Liver (tissue), 8 donors: ENCODE measurements at regions not wholly inside any gene's neighbourhood (a gene's known extent, or its start where the extent isn't known, plus 50 kb on each side); places are given as distances from the start of the nearest gene placed in this dataset.

ENCODE experiments used
- DNase-seq: peaks from one replicate; pipeline ENCODE4 v3.0.0-alpha.2; 2017; ENCODE audit warnings: low spot score
- H3K27ac ChIP-seq, 2 donors: one replicate each; pipeline ENCODE4 v1.7.0; 2013; ENCODE audit warnings: inconsistent platforms in 2 of 2, low read length in 2 of 2, control low read depth in 1 of 2, low read depth in 1 of 2, mild to moderate bottlenecking in 1 of 2
- H3K27me3 ChIP-seq, 4 donors: one replicate each; pipeline versions ENCODE4 v1.6.1 to v1.7.0; 2013; ENCODE audit warnings: low read length in 3 of 4, inconsistent platforms in 1 of 4, mild to moderate bottlenecking in 1 of 4, moderate library complexity in 1 of 4; ENCODE audit not compliant: control insufficient read depth in 4 of 4, insufficient read depth in 4 of 4
- H3K36me3 ChIP-seq, 4 donors: one replicate each; pipeline versions ENCODE4 v1.6.1 to v1.7.0; 2013; ENCODE audit warnings: low read length in 3 of 4, mild to moderate bottlenecking in 3 of 4, low read depth in 1 of 4, moderate library complexity in 1 of 4; ENCODE audit not compliant: control insufficient read depth in 4 of 4, insufficient read depth in 3 of 4
- H3K4me1 ChIP-seq, 4 donors: one replicate each; pipeline versions ENCODE4 v1.6.1 to v1.7.0; 2013; ENCODE audit warnings: low read length in 3 of 4, mild to moderate bottlenecking in 3 of 4, moderate library complexity in 1 of 4; ENCODE audit not compliant: control insufficient read depth in 4 of 4, insufficient read depth in 4 of 4
- H3K4me3 ChIP-seq, 3 donors: one replicate each; pipeline versions ENCODE4 v1.6.1 to v1.7.0; 2013; ENCODE audit warnings: low read length in 3 of 3, control low read depth in 1 of 3, low read depth in 1 of 3, mild to moderate bottlenecking in 1 of 3
- H3K9ac ChIP-seq, 2 donors: one replicate each; pipeline ENCODE4 v1.7.0; 2013; ENCODE audit warnings: low read length in 2 of 2, mild to moderate bottlenecking in 2 of 2, moderate library complexity in 2 of 2, control low read depth in 1 of 2, low read depth in 1 of 2
- H3K9me3 ChIP-seq, 4 donors: one replicate each; pipeline versions ENCODE4 v1.6.1 to v1.7.0; 2013; ENCODE audit warnings: low read length in 3 of 4; ENCODE audit not compliant: control insufficient read depth in 4 of 4
- ATF3 ChIP-seq: IDR thresholded peaks from 2 replicates; pipeline ENCODE4 v1.6.1; 2016; ENCODE audit warnings: antibody characterized with exemption
- EGR1 ChIP-seq, 2 donors: IDR thresholded peaks; 2 replicates each; pipeline ENCODE4 v1.6.1; 2016 to 2018; ENCODE audit warnings: antibody characterized with exemption in 2 of 2, low read depth in 2 of 2
- FOXA1 ChIP-seq: IDR thresholded peaks from 2 replicates; pipeline ENCODE4 v1.6.1; 2016; ENCODE audit warnings: antibody characterized with exemption
- GABPA ChIP-seq, 2 donors: IDR thresholded peaks in 1 of 2; conservative IDR thresholded peaks in 1 of 2; 2 replicates each; pipeline ENCODE4 v1.6.1; 2016; ENCODE audit warnings: antibody characterized with exemption in 2 of 2, mild to moderate bottlenecking in 1 of 2, moderate library complexity in 1 of 2
- HNF4G ChIP-seq: IDR thresholded peaks from 2 replicates; pipeline ENCODE4 v1.6.1; 2016; ENCODE audit warnings: antibody characterized with exemption
- JUND ChIP-seq, 2 donors: IDR thresholded peaks; 2 replicates each; pipeline ENCODE4 v1.6.1; 2016; ENCODE audit warnings: antibody characterized with exemption in 2 of 2
- NR2F2 ChIP-seq: IDR thresholded peaks from 2 replicates; pipeline ENCODE4 v1.6.1; 2016; ENCODE audit warnings: antibody characterized with exemption
- RAD21 ChIP-seq, 2 donors: IDR thresholded peaks; 2 replicates each; pipeline ENCODE4 v1.6.1; 2016; ENCODE audit warnings: antibody characterized with exemption in 2 of 2, mild to moderate bottlenecking in 2 of 2
- RXRA ChIP-seq, 2 donors: IDR thresholded peaks; 2 replicates each; pipeline ENCODE4 v1.6.1; 2017 to 2018; ENCODE audit warnings: antibody characterized with exemption in 2 of 2, mild to moderate bottlenecking in 1 of 2
- SP1 ChIP-seq: IDR thresholded peaks from 2 replicates; pipeline ENCODE4 v1.6.1; 2018; ENCODE audit warnings: antibody characterized with exemption, mild to moderate bottlenecking
- TAF1 ChIP-seq: conservative IDR thresholded peaks from 2 replicates; pipeline ENCODE4 v1.6.1; 2016; ENCODE audit warnings: antibody characterized with exemption, mild to moderate bottlenecking
- YY1 ChIP-seq: IDR thresholded peaks from 2 replicates; pipeline ENCODE4 v1.6.1; 2016; ENCODE audit warnings: antibody characterized with exemption, mild to moderate bottlenecking
- WGBS: extraction: QIAGEN DNeasy Blood & Tissue Kit; methylation state at CpG from one replicate; pipeline ENCODE4 v1.1.7; 2013; 5-methylcytosine and 5-hydroxymethylcytosine counted together
- TF ChIP-seq, protein P1 (sequence below): IDR thresholded peaks from 2 replicates; pipeline ENCODE4 v1.6.1; 2016; ENCODE audit warnings: antibody characterized with exemption
- TF ChIP-seq, protein P2 (sequence below): fragments of 150-350 bp; IDR thresholded peaks from 2 replicates; pipeline ENCODE4 v1.5.1; 2017; ENCODE audit warnings: improper control_type of control experiment, low read depth, low read length; ENCODE audit not compliant: missing input control
- TF ChIP-seq, protein P3 (sequence below): IDR thresholded peaks from 2 replicates; pipeline ENCODE4 v1.6.1; 2016; ENCODE audit warnings: antibody characterized with exemption, mild to moderate bottlenecking
- TF ChIP-seq, protein P4 (sequence below): IDR thresholded peaks from 2 replicates; pipeline ENCODE4 v1.6.1; 2016; ENCODE audit warnings: antibody characterized with exemption
- donor health status: healthy.
- donor health status: healthy.
- donor health status: healthy.
- donor health status: healthy.
- donor health status: healthy.

- Histone ChIP-seq H3K27ac (no peak overlapping the region), H3K9me3 (no peaks in the 10 kb centered on the region), H3K36me3 (no peaks in the 10 kb centered on the region), H3K4me1 (peaks cover 0 to 10% (median 0%) of the 10 kb centered on the region in 4 donors), H3K4me3 (no peak overlapping the region), H3K9ac (no peak overlapping the region), H3K27me3 (no peaks in the 10 kb centered on the region)
- no peak for DNase-seq
- TF ChIP-seq, protein P1, sequence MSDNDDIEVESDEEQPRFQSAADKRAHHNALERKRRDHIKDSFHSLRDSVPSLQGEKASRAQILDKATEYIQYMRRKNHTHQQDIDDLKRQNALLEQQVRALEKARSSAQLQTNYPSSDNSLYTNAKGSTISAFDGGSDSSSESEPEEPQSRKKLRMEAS = no peak
- TF ChIP-seq EGR1 (IDR thresholded peaks at IDR 0.05; ENCODE audit: low read depth in 2 of 2) (no peak), GABPA (IDR thresholded peaks at IDR 0.05 in 1 of 2, conservative IDR thresholded peaks at IDR 0.05 in 1 of 2) (no peak), NR2F2 (no peak), JUND (IDR thresholded peaks at IDR 0.05) (no peak), RAD21 (IDR thresholded peaks at IDR 0.05) (no peak), HNF4G (no peak), FOXA1 (no peak), RXRA (IDR thresholded peaks at IDR 0.05) (no peak), YY1 (no peak), ATF3 (no peak), TAF1 (no peak), SP1 (no peak)
- TF ChIP-seq, protein P2, sequence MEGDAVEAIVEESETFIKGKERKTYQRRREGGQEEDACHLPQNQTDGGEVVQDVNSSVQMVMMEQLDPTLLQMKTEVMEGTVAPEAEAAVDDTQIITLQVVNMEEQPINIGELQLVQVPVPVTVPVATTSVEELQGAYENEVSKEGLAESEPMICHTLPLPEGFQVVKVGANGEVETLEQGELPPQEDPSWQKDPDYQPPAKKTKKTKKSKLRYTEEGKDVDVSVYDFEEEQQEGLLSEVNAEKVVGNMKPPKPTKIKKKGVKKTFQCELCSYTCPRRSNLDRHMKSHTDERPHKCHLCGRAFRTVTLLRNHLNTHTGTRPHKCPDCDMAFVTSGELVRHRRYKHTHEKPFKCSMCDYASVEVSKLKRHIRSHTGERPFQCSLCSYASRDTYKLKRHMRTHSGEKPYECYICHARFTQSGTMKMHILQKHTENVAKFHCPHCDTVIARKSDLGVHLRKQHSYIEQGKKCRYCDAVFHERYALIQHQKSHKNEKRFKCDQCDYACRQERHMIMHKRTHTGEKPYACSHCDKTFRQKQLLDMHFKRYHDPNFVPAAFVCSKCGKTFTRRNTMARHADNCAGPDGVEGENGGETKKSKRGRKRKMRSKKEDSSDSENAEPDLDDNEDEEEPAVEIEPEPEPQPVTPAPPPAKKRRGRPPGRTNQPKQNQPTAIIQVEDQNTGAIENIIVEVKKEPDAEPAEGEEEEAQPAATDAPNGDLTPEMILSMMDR = no peak
- TF ChIP-seq, protein P3, sequence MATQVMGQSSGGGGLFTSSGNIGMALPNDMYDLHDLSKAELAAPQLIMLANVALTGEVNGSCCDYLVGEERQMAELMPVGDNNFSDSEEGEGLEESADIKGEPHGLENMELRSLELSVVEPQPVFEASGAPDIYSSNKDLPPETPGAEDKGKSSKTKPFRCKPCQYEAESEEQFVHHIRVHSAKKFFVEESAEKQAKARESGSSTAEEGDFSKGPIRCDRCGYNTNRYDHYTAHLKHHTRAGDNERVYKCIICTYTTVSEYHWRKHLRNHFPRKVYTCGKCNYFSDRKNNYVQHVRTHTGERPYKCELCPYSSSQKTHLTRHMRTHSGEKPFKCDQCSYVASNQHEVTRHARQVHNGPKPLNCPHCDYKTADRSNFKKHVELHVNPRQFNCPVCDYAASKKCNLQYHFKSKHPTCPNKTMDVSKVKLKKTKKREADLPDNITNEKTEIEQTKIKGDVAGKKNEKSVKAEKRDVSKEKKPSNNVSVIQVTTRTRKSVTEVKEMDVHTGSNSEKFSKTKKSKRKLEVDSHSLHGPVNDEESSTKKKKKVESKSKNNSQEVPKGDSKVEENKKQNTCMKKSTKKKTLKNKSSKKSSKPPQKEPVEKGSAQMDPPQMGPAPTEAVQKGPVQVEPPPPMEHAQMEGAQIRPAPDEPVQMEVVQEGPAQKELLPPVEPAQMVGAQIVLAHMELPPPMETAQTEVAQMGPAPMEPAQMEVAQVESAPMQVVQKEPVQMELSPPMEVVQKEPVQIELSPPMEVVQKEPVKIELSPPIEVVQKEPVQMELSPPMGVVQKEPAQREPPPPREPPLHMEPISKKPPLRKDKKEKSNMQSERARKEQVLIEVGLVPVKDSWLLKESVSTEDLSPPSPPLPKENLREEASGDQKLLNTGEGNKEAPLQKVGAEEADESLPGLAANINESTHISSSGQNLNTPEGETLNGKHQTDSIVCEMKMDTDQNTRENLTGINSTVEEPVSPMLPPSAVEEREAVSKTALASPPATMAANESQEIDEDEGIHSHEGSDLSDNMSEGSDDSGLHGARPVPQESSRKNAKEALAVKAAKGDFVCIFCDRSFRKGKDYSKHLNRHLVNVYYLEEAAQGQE = no peak
- TF ChIP-seq, protein P4, sequence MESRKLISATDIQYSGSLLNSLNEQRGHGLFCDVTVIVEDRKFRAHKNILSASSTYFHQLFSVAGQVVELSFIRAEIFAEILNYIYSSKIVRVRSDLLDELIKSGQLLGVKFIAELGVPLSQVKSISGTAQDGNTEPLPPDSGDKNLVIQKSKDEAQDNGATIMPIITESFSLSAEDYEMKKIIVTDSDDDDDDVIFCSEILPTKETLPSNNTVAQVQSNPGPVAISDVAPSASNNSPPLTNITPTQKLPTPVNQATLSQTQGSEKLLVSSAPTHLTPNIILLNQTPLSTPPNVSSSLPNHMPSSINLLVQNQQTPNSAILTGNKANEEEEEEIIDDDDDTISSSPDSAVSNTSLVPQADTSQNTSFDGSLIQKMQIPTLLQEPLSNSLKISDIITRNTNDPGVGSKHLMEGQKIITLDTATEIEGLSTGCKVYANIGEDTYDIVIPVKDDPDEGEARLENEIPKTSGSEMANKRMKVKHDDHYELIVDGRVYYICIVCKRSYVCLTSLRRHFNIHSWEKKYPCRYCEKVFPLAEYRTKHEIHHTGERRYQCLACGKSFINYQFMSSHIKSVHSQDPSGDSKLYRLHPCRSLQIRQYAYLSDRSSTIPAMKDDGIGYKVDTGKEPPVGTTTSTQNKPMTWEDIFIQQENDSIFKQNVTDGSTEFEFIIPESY = no peak
- 91% methylated on average over 7 of the region's 7 CpGs for WGBS
Measured at GRCh38 chr9:72440992-72441847, 76.2 kb upstream of the ZFAND5 start.
